GM12878 (cell line): ENCODE measurements at regions not wholly inside any gene's neighbourhood (a gene's known extent, or its start where the extent isn't known, plus 50 kb on each side); places are given as distances from the start of the nearest gene placed in this dataset.

ENCODE experiments used
- BHLHE40 ChIP-seq, 2 experiments: fragments of 450-650 bp in 1 of 2; IDR thresholded peaks; 2 replicates each; pipeline ENCODE4 v1.6.1; 2011 to 2017; ENCODE audit warnings: low read depth in 2 of 2, borderline replicate concordance in 1 of 2, improper control_type of control experiment in 1 of 2, low read length in 1 of 2, mild to moderate bottlenecking in 1 of 2
- CHD2 ChIP-seq: IDR thresholded peaks from 2 replicates; pipeline ENCODE4 v1.6.1; 2011; ENCODE audit warnings: low read depth, low read length, improper control_type of control experiment, borderline replicate concordance
- RAD21 ChIP-seq: IDR thresholded peaks from 2 replicates; pipeline ENCODE4 v1.6.1; 2011; ENCODE audit warnings: mild to moderate bottlenecking, low read depth, low read length, moderate library complexity; ENCODE audit not compliant: insufficient read depth
- SIN3A ChIP-seq: IDR thresholded peaks from 2 replicates; pipeline ENCODE4 v1.6.1; 2012; ENCODE audit warnings: low read depth, low read length, improper control_type of control experiment
- ZBED1 ChIP-seq: IDR thresholded peaks from 2 replicates; pipeline ENCODE4 v1.6.1; 2016; ENCODE audit warnings: borderline replicate concordance
- TF ChIP-seq, protein P1 (sequence below), 3 experiments: IDR thresholded peaks in 2 of 3; conservative IDR thresholded peaks in 1 of 3; 2 replicates each; pipeline ENCODE4 v1.5.1; 2011; ENCODE audit warnings: low read depth in 3 of 3, low read length in 3 of 3, mild to moderate bottlenecking in 3 of 3, control low read depth in 2 of 3, moderate library complexity in 2 of 3, inconsistent platforms in 1 of 3, mixed read lengths in 1 of 3; ENCODE audit not compliant: control insufficient read depth in 2 of 3, insufficient read depth in 1 of 3; ENCODE audit errors: extremely low read depth in 1 of 3

DNA sequence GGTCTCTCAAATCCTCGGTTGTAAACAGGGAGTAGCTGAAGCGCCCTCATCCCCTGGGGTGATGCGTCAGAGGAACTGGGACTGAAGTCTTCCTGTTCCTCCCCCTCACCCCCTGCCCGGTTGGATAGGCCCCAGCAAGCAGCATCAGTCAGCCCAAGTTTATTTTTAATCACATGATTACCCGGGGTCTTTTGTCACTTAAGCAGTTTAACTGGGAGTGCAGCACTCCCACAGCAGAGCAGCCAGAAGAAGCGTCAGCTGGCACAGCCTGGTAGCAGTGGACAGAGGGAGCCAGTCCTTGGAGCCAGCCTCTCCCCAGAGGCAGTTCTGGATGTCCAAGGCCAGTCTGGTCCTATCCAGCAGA, 342.1 kb downstream of the CTTN start:
- TF ChIP-seq SIN3A, result no peak
- no peak for TF ChIP-seq CHD2
- no peak for TF ChIP-seq RAD21
- no peak for TF ChIP-seq BHLHE40 (IDR thresholded peaks at IDR 0.05; ENCODE audit: borderline replicate concordance in 1 of 2, low read depth in 2 of 2, low read length in 1 of 2)
- no peak for TF ChIP-seq ZBED1
- TF ChIP-seq, protein P1, sequence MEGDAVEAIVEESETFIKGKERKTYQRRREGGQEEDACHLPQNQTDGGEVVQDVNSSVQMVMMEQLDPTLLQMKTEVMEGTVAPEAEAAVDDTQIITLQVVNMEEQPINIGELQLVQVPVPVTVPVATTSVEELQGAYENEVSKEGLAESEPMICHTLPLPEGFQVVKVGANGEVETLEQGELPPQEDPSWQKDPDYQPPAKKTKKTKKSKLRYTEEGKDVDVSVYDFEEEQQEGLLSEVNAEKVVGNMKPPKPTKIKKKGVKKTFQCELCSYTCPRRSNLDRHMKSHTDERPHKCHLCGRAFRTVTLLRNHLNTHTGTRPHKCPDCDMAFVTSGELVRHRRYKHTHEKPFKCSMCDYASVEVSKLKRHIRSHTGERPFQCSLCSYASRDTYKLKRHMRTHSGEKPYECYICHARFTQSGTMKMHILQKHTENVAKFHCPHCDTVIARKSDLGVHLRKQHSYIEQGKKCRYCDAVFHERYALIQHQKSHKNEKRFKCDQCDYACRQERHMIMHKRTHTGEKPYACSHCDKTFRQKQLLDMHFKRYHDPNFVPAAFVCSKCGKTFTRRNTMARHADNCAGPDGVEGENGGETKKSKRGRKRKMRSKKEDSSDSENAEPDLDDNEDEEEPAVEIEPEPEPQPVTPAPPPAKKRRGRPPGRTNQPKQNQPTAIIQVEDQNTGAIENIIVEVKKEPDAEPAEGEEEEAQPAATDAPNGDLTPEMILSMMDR (IDR thresholded peaks at IDR 0.05 in 2 of 3, conservative IDR thresholded peaks at IDR 0.05 in 1 of 3; ENCODE audit: control insufficient read depth in 2 of 3, extremely low read depth in 1 of 3, insufficient read depth in 1 of 3, low read depth in 3 of 3, low read length in 3 of 3), result no peak
